H9 (cell line): ENCODE measurements at regions not wholly inside any gene's neighbourhood (a gene's known extent, or its start where the extent isn't known, plus 50 kb on each side); places are given as distances from the start of the nearest gene placed in this dataset.
"Not testable (repeated sequence)": the region's sequence is repeated elsewhere in the genome, so short reads cannot be mapped to it uniquely, and the experiment has no call there.

Experiments
- DNase-seq: peaks from one replicate; pipeline ENCODE4 v3.0.0-alpha.2; 2017
- H2AFZ ChIP-seq: one replicate; pipeline ENCODE4 v1.6.1; 2013; ENCODE audit warnings: mild to moderate bottlenecking, low read length, control low read depth, moderate library complexity
- H2AK5ac ChIP-seq: 2 replicates; pipeline ENCODE4 v1.6.1; 2013; ENCODE audit warnings: low read length, control low read depth, mixed read lengths; ENCODE audit not compliant: insufficient read length
- H2BK120ac ChIP-seq: one replicate; pipeline ENCODE4 v1.6.1; 2013; ENCODE audit warnings: low read depth, mild to moderate bottlenecking, low read length, control low read depth, inconsistent platforms; ENCODE audit not compliant: poor library complexity, severe bottlenecking
- H2BK12ac ChIP-seq: 2 replicates; pipeline ENCODE4 v1.6.1; 2013; ENCODE audit warnings: low read length, control low read depth, mixed read lengths, low read depth; ENCODE audit not compliant: insufficient read length
- H2BK15ac ChIP-seq: 2 replicates; pipeline ENCODE4 v1.6.1; 2013; ENCODE audit warnings: low read depth, low read length, control low read depth
- H2BK20ac ChIP-seq: one replicate; pipeline ENCODE4 v1.6.1; 2013; ENCODE audit warnings: low read depth, mild to moderate bottlenecking, low read length, control low read depth, inconsistent platforms; ENCODE audit not compliant: poor library complexity, severe bottlenecking
- H2BK5ac ChIP-seq: 2 replicates; pipeline ENCODE4 v1.6.1; 2013; ENCODE audit warnings: low read length, control low read depth, mixed read lengths; ENCODE audit not compliant: insufficient read length
- H3K14ac ChIP-seq: 2 replicates; pipeline ENCODE4 v1.6.1; 2013; ENCODE audit warnings: low read length, control low read depth; ENCODE audit not compliant: insufficient read depth
- H3K18ac ChIP-seq: 2 replicates; pipeline ENCODE4 v1.6.1; 2013; ENCODE audit warnings: low read depth, mild to moderate bottlenecking, mixed read lengths, low read length, control low read depth; ENCODE audit not compliant: insufficient read length
- H3K23ac ChIP-seq: 2 replicates; pipeline ENCODE4 v1.6.1; 2013; ENCODE audit warnings: low read length, control low read depth, mixed read lengths, low read depth; ENCODE audit not compliant: insufficient read length
- H3K23me2 ChIP-seq: 2 replicates; pipeline ENCODE4 v1.6.1; 2013; ENCODE audit warnings: low read depth, mild to moderate bottlenecking, mixed read lengths, low read length, control low read depth; ENCODE audit not compliant: insufficient read length, poor library complexity, severe bottlenecking
- H3K27ac ChIP-seq: 2 replicates; pipeline ENCODE4 v1.5.1; 2013; ENCODE audit warnings: low read length, control low read depth, mixed read lengths, low read depth; ENCODE audit not compliant: insufficient read length
- H3K27me3 ChIP-seq: 2 replicates; pipeline ENCODE4 v1.6.1; 2013; ENCODE audit warnings: low read length, control low read depth, inconsistent platforms; ENCODE audit not compliant: insufficient read depth
- H3K4ac ChIP-seq: 2 replicates; pipeline ENCODE4 v1.6.1; 2013; ENCODE audit warnings: low read depth, mild to moderate bottlenecking, control low read depth, inconsistent platforms, low read length, moderate library complexity
- H3K4me1 ChIP-seq: 2 replicates; pipeline ENCODE4 v1.6.1; 2013; ENCODE audit warnings: low read length, control low read depth, inconsistent platforms; ENCODE audit not compliant: insufficient read depth
- H3K4me2 ChIP-seq: 2 replicates; pipeline ENCODE4 v1.6.1; 2013; ENCODE audit warnings: low read length, control low read depth, mixed read lengths; ENCODE audit not compliant: insufficient read length, insufficient read depth
- H3K56ac ChIP-seq: 2 replicates; pipeline ENCODE4 v1.6.1; 2013; ENCODE audit warnings: low read depth, mild to moderate bottlenecking, mixed read lengths, low read length, control low read depth; ENCODE audit not compliant: insufficient read length
- H3K79me1 ChIP-seq: 2 replicates; pipeline ENCODE4 v1.6.1; 2013; ENCODE audit warnings: low read depth, mild to moderate bottlenecking, moderate library complexity, low read length, control low read depth, inconsistent platforms; ENCODE audit not compliant: insufficient read depth, poor library complexity, severe bottlenecking
- H3K79me2 ChIP-seq: 2 replicates; pipeline ENCODE4 v1.6.1; 2013; ENCODE audit warnings: low read length, control low read depth, inconsistent platforms; ENCODE audit not compliant: insufficient read depth
- H3K9ac ChIP-seq: 2 replicates; pipeline ENCODE4 v1.6.1; 2013; ENCODE audit warnings: low read length, control low read depth, mixed read lengths; ENCODE audit not compliant: insufficient read length; ENCODE audit errors: extremely low read depth
- H3K9me3 ChIP-seq: one replicate; pipeline ENCODE4 v1.6.1; 2013; ENCODE audit warnings: low read depth, low read length, inconsistent platforms; ENCODE audit not compliant: control insufficient read depth
- H3T11ph ChIP-seq: one replicate; pipeline ENCODE4 v1.6.1; 2013; ENCODE audit warnings: mild to moderate bottlenecking, low read length, control low read depth, inconsistent platforms
- H4K20me1 ChIP-seq: one replicate; pipeline ENCODE4 v1.6.1; 2013; ENCODE audit not compliant: control insufficient read depth, insufficient read length, insufficient read depth
- H4K5ac ChIP-seq: 2 replicates; pipeline ENCODE4 v1.6.1; 2013; ENCODE audit warnings: low read depth, mild to moderate bottlenecking, mixed read lengths, low read length, control low read depth; ENCODE audit not compliant: insufficient read length
- H4K8ac ChIP-seq: replicated peaks from 2 replicates; pipeline ENCODE4 v1.6.1; 2013; ENCODE audit warnings: low read length, control low read depth, mixed read lengths, low read depth; ENCODE audit not compliant: insufficient read length
- H4K91ac ChIP-seq: 2 replicates; pipeline ENCODE4 v1.6.1; 2013; ENCODE audit warnings: low read depth, mild to moderate bottlenecking, moderate library complexity, mixed read lengths, low read length, control low read depth; ENCODE audit not compliant: insufficient read length
- H3K27ac Mint-ChIP-seq, 3 experiments: 2 replicates in 2 of 3; 3 replicates in 1 of 3; pipeline ENCODE4 v1.8.0; 2020 to 2021; ENCODE audit warnings: mixed read lengths in 3 of 3, mild to moderate bottlenecking in 1 of 3, moderate library complexity in 1 of 3
- H3K27me3 Mint-ChIP-seq: 2 replicates; pipeline ENCODE4 v1.8.0; 2021; ENCODE audit warnings: low read depth, mild to moderate bottlenecking, moderate library complexity, mixed read lengths
- H3K36me3 Mint-ChIP-seq, 3 experiments: 2 replicates in 2 of 3; 3 replicates in 1 of 3; pipeline ENCODE4 v1.8.0; 2020 to 2021; ENCODE audit warnings: low read depth in 3 of 3, mixed read lengths in 3 of 3; ENCODE audit not compliant: insufficient read depth in 1 of 3
- H3K4me1 Mint-ChIP-seq, 2 experiments: 2 replicates each; pipeline ENCODE4 v1.8.0; 2020; ENCODE audit warnings: mixed read lengths in 2 of 2
- H3K4me3 Mint-ChIP-seq, 2 experiments: 2 replicates in 1 of 2; 3 replicates in 1 of 2; pipeline ENCODE4 v1.8.0; 2020 to 2021; ENCODE audit warnings: mild to moderate bottlenecking in 2 of 2, mixed read lengths in 2 of 2, moderate library complexity in 1 of 2
- H3K9me3 Mint-ChIP-seq, 2 experiments: 2 replicates in 1 of 2; 3 replicates in 1 of 2; pipeline ENCODE4 v1.8.0; 2020; ENCODE audit warnings: mild to moderate bottlenecking in 2 of 2, mixed read lengths in 2 of 2, moderate library complexity in 1 of 2
- WGBS: extraction: QIAGEN DNeasy Blood & Tissue Kit; methylation state at CpG from one replicate; pipeline ENCODE4 v1.1.7; 2013; ENCODE audit warnings: missing lambda C conversion rate, low lambda C conversion rate, mixed read lengths; ENCODE audit not compliant: insufficient read length; ENCODE audit errors: extremely low coverage; 5-methylcytosine and 5-hydroxymethylcytosine counted together
- TF ChIP-seq, protein P1 (sequence below): fragments of 200-600 bp; sonication (generic); conservative IDR thresholded peaks from 3 replicates; pipeline ENCODE4 v1.8.0; 2021; ENCODE audit warnings: antibody characterized with exemption, mild to moderate bottlenecking

DNA sequence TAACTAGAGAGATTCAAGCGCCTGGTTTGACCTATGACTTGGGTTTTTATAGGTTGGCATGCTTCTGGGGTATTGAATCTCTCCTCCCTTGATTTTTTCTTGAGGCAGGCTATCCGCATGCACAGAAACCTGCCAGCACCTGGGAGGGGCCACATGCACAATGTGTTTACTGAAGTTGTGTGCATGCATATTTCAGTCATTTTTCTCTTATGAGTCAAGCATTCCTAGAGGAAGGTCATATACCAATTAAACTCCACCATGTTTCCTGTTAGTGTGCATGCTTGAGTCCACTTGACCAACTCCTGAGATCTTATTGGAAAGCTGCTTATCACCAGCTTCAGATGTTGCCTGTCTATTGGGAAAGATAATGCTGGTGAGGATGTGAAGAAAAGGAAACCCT, 1718.4 kb downstream of the LRRC4C start:
- Mint-ChIP-seq H3K36me3 (peaks cover 3 to 13% (median 4%) of the 10 kb centered on the region in 3 experiments; a peak in 4 of 7 replicates), H3K4me1 (no peaks in the 10 kb centered on the region; a peak in 1 of 4 replicates), H3K9me3 (peaks cover 11 to 22% of the 10 kb centered on the region in 2 experiments; a peak in 4 of 5 replicates), H3K4me3 (no peak overlapping the region), H3K27ac (no peak overlapping the region), H3K27me3 (no peaks in the 10 kb centered on the region; the same call in 1 of the 2 replicates)
- no peak overlapping the region for H3K27ac ChIP-seq
- H4K5ac ChIP-seq = no peak overlapping the region
- H2BK120ac ChIP-seq = no peak overlapping the region
- no peak for DNase-seq
- no peak overlapping the region for H3K23ac ChIP-seq
- H2BK12ac ChIP-seq = no peak overlapping the region
- H3K9me3 ChIP-seq = no peaks in the 10 kb centered on the region
- H4K8ac ChIP-seq = no peak overlapping the region
- H3K9ac ChIP-seq = no peak overlapping the region
- no peaks in the 10 kb centered on the region for H3K4me1 ChIP-seq
- no peak overlapping the region for H3K4ac ChIP-seq
- H3K4me2 ChIP-seq = no peak overlapping the region
- no peaks in the 10 kb centered on the region for H3K27me3 ChIP-seq
- TF ChIP-seq, protein P1, sequence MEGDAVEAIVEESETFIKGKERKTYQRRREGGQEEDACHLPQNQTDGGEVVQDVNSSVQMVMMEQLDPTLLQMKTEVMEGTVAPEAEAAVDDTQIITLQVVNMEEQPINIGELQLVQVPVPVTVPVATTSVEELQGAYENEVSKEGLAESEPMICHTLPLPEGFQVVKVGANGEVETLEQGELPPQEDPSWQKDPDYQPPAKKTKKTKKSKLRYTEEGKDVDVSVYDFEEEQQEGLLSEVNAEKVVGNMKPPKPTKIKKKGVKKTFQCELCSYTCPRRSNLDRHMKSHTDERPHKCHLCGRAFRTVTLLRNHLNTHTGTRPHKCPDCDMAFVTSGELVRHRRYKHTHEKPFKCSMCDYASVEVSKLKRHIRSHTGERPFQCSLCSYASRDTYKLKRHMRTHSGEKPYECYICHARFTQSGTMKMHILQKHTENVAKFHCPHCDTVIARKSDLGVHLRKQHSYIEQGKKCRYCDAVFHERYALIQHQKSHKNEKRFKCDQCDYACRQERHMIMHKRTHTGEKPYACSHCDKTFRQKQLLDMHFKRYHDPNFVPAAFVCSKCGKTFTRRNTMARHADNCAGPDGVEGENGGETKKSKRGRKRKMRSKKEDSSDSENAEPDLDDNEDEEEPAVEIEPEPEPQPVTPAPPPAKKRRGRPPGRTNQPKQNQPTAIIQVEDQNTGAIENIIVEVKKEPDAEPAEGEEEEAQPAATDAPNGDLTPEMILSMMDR = no peak
- no peak overlapping the region for H3K18ac ChIP-seq
- no peaks in the 10 kb centered on the region for H3K23me2 ChIP-seq
- no peak overlapping the region for H2AFZ ChIP-seq
- no peaks in the 10 kb centered on the region for H4K20me1 ChIP-seq
- no peak overlapping the region for H3T11ph ChIP-seq
- no peaks in the 10 kb centered on the region for H3K79me1 ChIP-seq
- H3K14ac ChIP-seq = no peak overlapping the region
- WGBS = no CpG with 5 or more reads among the region's 2 CpGs
- no peak overlapping the region for H3K56ac ChIP-seq
- H3K79me2 ChIP-seq = no peaks in the 10 kb centered on the region
- no peak overlapping the region for H2BK15ac ChIP-seq
- H2AK5ac ChIP-seq = no peak overlapping the region
- no peak overlapping the region for H4K91ac ChIP-seq
- no peak overlapping the region for H2BK20ac ChIP-seq
- H2BK5ac ChIP-seq = no peak overlapping the region

DNA sequence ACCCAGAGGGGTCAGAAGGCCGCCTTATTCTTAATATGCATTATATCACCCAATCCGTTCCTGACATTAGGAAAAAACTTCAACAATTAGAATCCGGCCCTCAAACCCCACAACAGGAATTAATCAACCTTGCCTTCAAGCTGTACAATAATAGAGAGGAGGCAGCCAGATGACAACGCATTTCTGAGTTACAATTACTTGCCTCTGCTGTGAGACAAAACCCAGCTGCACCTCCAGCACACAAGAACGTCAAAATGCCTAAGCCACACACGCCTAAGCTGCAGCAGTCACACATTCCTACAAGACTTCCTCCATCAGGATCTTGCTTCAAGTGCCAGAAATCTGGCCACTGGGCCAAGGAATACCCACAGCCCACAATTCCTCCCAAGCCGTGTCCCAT, 1723.1 kb downstream of the LRRC4C start:
- not testable (repeated sequence) for H3K27ac ChIP-seq, H3K79me2 ChIP-seq, H3K4ac ChIP-seq, H4K8ac ChIP-seq, H3K27me3 ChIP-seq, H3K14ac ChIP-seq, H4K91ac ChIP-seq, H2AFZ ChIP-seq, H4K5ac ChIP-seq, DNase-seq, H3K4me2 ChIP-seq, H3K79me1 ChIP-seq, H3K23ac ChIP-seq, H3K27ac Mint-ChIP-seq, H3T11ph ChIP-seq, H3K4me3 Mint-ChIP-seq, H3K9me3 ChIP-seq, H4K20me1 ChIP-seq, H2BK15ac ChIP-seq, H3K27me3 Mint-ChIP-seq, H2BK12ac ChIP-seq, H2BK20ac ChIP-seq, H3K9ac ChIP-seq, H3K18ac ChIP-seq, H2BK5ac ChIP-seq, H3K56ac ChIP-seq, H3K4me1 ChIP-seq, H2AK5ac ChIP-seq, H3K23me2 ChIP-seq, H2BK120ac ChIP-seq
- Mint-ChIP-seq H3K4me1 (peaks cover 4 to 14% of the 10 kb centered on the region in 2 experiments), H3K36me3 (peaks cover 0 to 20% (median 11%) of the 10 kb centered on the region in 3 experiments; a peak in 6 of 7 replicates), H3K9me3 (peaks cover 18 to 19% of the 10 kb centered on the region in 2 experiments)
- no CpG with 5 or more reads among the region's 7 CpGs for WGBS
